Epithelial cell of prostate (primary cell): ENCODE measurements at regions not wholly inside any gene's neighbourhood (a gene's known extent, or its start where the extent isn't known, plus 50 kb on each side); places are given as distances from the start of the nearest gene placed in this dataset.
"Not testable (repeated sequence)": the region's sequence is repeated elsewhere in the genome, so short reads cannot be mapped to it uniquely, and the experiment has no call there.

Experiments
- DNase-seq: peaks from one replicate; pipeline ENCODE4 v3.0.0-alpha.2; 2011; ENCODE audit warnings: low read depth, low spot score
- H3K27ac ChIP-seq: fragments of 450-650 bp; 2 replicates; pipeline ENCODE4 v1.5.1; 2017; ENCODE audit warnings: mild to moderate bottlenecking

GRCh38 chr2:22103617-22104016, 979.8 kb downstream of the TDRD15 start:
- not testable (repeated sequence) for H3K27ac ChIP-seq, DNase-seq

GRCh38 chr2:22110244-22110651, 986.5 kb downstream of the TDRD15 start:
- DNase-seq: no peak
- no peak overlapping the region for H3K27ac ChIP-seq

DNA sequence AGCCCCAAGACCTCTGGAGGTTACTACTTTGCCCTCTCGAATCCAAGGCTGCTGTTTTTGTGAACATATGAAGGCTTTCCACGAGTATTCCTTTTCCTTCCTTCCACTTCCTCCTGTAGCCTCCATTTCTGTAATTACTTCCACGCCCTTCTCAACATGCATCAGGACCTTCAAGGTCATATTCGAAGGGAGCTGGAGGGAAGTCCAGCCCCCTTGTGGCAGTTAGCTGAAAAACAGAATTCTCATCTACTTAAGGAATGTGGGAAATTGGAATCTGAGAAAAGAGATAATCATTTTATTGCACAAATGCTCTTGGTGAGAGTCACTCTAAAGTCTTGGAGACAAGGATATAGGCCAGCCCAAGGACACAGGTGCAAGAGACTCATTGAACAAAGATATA, 1000.2 kb downstream of the TDRD15 start:
- no peak for DNase-seq
- H3K27ac ChIP-seq: no peak overlapping the region

DNA sequence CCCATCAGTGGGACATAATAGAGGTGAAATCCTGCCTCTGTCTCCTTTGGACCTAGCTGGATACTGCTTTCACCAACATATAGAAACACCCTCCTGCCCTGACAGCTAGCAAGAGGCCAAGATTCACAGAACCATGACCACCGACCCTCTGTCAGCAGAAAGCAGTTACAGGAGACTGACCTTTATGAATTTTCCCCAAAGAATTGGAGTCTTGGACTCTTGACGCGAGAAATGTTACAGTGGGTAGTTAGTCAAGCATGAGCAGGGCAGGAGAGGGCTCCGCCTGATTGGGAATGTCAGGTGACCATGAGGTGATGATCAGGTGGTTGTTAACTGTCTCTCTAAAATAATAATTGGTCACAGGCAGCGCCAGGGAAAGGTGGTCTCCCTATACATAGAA, 1002.3 kb downstream of the TDRD15 start:
- no peak for DNase-seq

DNA sequence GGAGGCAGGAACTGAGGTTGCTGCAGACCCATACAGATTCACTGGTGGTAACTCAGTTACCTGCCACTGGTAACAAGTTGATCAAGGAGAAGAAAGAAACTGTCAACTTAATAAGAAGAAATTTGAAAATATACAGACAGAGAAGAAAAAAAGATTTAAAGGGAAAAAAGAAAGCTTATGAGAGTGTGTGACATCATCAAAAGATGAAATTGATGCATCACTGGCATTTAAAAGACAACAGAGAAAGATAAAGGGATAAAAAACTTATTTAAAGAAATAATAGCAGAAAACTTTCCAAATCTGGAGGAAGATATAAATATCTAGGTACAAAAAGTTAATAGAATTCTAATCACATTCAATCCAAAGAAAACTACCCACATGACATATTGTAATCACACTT, 1003.2 kb downstream of the TDRD15 start:
- DNase-seq: no peak
- H3K27ac ChIP-seq: no peak overlapping the region

More for the DNA sequence above, 1002.3 kb downstream of the TDRD15 start:
- H3K27ac ChIP-seq: no peak overlapping the region

DNA sequence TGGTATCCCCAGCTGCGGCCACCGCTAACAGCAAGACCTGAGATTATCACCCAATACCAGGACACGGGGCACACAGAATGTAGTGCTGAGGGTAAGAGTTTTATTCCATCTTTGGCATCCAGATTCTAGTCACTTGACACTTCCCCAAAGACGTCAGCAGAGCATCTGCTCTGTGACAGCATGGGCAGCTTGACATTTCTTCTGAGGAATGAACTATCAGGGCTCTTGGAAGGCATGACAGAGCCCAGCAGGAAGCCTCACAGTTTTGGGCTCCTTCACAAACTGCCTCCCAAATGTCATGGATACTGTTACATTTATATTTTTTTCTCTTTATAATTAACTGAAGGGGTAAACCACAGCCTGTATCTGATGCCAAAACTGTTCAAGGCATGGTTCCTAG, 1010.7 kb downstream of the TDRD15 start:
- DNase-seq: no peak
- H3K27ac ChIP-seq: no peak overlapping the region

GRCh38 chr2:22136446-22136845, 1012.7 kb downstream of the TDRD15 start:
- no peak for DNase-seq
- no peak overlapping the region for H3K27ac ChIP-seq

DNA sequence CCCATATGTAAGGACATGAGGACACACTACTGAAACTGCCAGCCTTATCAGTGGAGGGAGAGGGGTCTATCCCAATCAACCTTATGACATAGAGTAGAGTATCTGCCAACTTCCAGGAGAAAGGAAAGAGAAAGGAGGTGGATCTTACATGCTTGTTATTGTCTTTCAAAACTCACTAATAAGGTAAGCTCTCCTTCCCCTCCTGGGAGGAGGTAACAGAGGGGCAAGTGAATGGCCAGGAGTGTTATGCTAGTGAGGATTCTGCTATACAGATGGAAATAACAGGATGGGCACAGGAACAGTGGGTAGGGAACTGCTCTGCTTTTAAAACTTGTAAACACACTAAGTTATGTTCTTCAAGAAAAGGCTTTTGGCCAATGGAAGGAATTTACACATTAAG, 1020.1 kb downstream of the TDRD15 start:
- H3K27ac ChIP-seq: no peak overlapping the region
- no peak for DNase-seq

DNA sequence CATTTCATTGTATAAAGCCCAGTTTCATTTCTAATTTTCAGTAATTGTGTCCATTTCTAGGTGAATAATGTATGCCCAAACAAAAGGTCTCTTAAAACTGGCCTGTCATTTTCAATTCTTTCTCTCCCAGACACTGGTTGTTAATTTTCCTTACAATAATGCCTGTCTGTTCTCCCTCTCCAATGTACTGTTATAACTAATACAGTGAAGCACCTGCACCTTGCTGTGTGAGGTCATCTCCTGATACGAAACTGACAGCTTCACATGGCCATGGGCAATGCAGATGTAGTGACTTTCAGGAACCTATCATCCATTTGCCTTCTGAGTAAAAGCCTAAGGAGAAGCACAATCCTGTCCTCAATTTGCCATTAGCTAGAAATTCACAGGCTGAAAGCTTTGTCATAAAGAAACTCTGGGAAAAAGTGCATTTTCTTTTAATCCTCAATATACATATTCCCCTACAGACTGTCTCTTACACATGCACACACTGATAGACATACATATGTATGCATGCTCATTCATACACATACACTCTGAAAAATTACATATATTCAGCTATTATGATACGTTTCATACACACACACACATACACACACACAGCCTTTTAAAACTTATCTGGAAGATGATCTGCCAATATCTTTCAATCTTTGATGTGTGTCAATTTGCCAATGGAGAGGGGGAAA, 1030.3 kb downstream of the TDRD15 start:
- DNase-seq: no peak

DNA sequence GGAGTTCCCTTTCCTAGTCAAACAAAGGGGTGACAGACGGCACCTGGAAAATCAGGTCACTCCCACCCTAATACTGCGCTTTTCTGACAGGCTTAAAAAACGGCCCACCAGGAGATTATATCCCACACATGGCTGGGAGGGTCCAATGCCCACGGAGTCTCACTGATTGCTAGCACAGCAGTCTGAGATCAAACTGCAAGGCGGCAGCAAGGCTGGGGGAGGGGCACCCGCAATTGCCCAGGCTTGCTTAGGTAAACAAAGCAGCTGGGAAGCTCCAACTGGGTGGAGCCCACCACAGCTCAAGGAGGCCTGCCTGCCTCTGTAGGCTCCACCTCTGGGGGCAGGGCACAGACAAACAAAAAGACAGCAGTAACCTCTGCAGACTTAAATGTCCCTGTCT, 1032.9 kb downstream of the TDRD15 start:
- not testable (repeated sequence) for DNase-seq

More for the DNA sequence above, 1030.3 kb downstream of the TDRD15 start:
- H3K27ac ChIP-seq: no peak overlapping the region

DNA sequence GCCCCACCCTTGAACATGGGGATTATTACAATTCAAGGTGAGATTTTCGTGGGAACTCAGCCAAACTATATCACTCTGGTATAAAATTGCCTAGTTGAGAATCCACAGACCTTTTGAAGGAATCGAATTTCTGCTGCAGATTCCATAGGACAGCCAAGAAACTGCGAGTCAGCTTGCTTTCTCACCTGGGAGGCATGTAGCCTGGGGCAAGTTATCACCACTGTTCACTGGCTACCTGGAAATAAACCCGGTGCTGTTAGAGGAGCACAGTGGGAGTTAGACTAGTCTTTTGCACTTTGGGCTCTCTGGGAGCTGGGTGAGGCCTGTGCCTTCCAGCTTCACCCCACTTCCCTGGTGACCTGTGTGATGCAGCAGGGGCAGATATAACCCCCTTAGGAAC, 1043.5 kb downstream of the TDRD15 start:
- no peak for DNase-seq

More for the DNA sequence above, 1032.9 kb downstream of the TDRD15 start:
- not testable (repeated sequence) for H3K27ac ChIP-seq

GRCh38 chr2:22175003-22175402, 1051.2 kb downstream of the TDRD15 start:
- H3K27ac ChIP-seq: no peak overlapping the region
- DNase-seq: no peak

More for the DNA sequence above, 1043.5 kb downstream of the TDRD15 start:
- H3K27ac ChIP-seq: no peak overlapping the region

DNA sequence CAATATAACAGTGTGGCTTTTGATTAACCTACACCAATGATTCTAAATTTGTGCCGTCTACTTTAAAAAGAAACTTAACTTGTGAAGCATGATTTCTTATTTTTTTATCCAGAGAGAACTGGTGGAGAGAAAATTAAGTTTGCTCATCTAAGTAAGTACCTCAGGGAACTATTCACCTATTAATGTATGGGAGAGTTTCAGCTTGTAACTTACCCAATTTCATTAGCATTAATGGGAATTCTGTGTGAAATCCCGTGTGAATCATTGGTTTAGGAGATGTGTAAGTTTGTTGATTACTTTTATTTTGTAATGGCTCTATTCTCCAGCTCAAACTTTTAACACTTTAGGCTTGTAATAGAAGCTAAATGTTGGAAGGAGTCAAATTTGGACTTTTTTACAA, 1061.5 kb downstream of the TDRD15 start:
- DNase-seq: no peak
- no peak overlapping the region for H3K27ac ChIP-seq

DNA sequence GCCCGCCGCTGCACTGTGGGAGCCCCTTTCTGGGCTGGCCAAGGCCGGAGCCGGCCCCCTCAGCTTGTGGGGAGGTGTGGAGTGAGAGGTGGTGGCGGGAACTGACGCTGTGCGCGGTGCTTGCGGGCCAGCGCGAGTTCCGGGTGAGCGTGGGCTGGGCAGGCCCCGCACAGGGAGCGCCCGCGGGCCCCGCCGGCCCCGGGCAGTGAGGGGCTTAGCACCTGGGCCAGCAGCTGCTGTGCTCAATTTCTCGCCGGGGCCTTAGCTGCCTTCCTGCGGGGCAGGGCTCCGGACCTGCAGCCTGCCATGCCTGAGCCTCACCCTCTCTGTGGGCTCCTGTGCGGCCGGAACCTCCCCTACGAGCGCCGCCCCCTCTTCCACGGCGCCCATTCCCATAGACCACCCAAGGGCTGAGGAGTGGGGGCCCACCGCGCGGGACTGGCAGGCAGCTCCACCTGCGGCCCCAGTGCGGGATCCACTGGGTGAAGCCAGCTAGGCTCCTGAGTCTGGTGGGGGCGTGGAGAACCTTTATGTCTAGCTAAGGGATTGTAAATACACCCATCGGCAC, 1062.6 kb downstream of the TDRD15 start:
- not testable (repeated sequence) for DNase-seq, H3K27ac ChIP-seq

GRCh38 chr2:22189893-22190480, 1066.2 kb downstream of the TDRD15 start:
- H3K27ac ChIP-seq: no peak overlapping the region
- no peak for DNase-seq

- no peak for DNase-seq
- no peak overlapping the region for H3K27ac ChIP-seq
Measured at GRCh38 chr2:22194218-22194617, 1070.5 kb downstream of the TDRD15 start.

DNA sequence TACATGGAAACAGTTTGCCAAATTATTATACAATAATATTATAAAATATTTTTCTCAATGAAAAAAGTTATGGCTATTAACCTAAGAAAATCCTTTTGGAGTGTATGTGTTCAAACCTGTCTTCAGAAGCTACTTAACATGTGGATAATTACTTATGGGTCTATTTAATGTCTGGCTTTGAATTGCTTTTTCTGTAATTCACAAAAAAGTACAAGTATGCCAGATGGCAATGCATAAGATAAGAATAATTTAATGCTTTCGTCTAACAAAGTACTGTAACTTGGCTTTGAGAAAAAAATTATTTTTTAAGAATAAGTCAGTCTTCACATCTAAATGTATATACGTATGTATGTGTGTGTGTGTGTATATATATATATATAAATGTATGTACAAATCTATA, 1073.0 kb downstream of the TDRD15 start:
- no peak for DNase-seq
- H3K27ac ChIP-seq: no peak overlapping the region

GRCh38 chr2:22198381-22199283, 1074.9 kb downstream of the TDRD15 start:
- H3K27ac ChIP-seq: no peak overlapping the region
- no peak for DNase-seq

- DNase-seq: no peak
Measured at GRCh38 chr2:22199994-22200393, 1076.2 kb downstream of the TDRD15 start.

DNA sequence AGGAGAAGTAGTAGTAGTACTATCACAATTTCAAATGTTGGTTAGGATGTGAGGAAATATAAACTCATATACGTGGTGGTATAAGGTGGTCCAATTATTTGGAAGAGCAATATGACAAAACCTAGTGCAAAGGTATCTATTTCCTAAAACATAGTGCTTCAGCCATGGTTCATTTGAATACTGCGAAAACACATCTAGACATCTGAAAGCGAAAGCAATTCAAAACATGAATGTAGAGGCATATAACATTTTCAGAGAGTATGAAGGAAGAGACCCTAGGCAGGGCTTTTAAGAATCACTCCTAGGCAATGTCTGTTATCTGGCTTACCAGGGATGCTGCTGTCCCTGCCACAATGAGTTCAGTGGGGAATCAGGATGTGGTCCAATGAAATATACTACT, 1085.8 kb downstream of the TDRD15 start:
- DNase-seq: no peak
- H3K27ac ChIP-seq: no peak overlapping the region

More at GRCh38 chr2:22199994-22200393, 1076.2 kb downstream of the TDRD15 start:
- no peak overlapping the region for H3K27ac ChIP-seq

DNA sequence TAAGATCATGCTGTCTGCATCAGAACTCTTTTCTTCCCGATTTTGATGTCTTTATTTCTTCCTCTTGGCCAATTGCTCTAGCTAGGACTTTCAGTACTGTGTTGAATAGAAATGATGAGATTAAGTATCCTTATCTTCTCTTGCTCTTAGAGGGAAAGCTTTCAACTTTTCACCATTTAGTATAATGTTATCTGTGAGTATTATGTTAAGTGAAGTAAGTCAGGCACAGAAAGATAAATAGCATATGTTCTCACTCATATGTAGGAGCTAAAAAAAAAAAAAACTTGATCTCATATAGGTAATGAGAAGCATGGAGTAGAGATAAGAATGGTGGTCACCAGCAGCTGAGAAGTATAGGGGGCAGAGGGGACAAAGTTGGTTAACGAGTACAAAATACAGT, 1089.5 kb downstream of the TDRD15 start:
- no peak overlapping the region for H3K27ac ChIP-seq
- DNase-seq: no peak
